ENCODE measurements at regions not wholly inside any gene's neighbourhood (a gene's known extent, or its start where the extent isn't known, plus 50 kb on each side); places are given as distances from the start of the nearest gene placed in this dataset.

DNA sequence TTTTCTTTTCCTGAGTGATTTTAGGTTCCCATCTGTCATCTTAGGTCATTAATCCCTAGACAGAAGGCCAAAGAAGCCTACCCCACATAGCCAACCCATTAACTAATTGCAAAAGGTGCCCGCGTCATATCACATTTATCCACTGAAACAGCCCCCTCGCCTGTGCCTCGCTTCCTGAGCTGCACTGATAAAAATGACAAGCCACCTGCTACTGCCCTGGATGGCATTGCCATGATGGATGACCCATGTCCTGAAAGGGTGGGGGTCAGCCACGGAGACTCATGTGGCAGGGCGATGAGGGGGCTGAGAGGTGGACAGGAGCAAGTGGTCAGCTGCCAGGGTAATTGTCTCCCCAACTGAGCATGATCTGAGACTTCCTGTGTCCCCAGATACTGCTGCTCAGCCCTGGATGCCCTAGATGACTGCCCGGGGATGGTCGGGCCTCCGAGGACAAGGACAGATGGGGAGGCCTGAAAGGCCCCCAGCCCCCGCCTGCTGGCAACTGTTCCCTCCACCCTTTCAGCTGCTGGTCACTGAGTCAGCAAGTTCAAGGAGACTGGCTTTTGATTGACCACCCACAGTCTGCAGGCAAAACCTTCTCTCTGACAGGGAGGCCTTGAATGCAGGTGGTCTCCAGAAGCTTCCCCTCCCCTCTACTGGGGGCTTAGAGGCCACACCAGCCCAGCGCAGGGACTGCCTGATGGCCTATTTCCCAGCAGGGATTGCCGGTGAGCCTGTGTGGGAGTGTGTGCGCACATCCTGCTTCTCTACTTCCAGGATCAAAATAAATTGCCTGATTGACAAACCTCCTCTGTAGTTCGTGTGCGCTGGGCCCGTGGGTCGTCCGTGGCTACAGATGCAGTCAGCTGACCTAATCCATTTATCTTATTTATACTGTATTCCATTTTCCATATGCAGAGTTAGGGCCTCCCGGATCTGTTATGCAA lies 496.3 kb downstream of the BCOR start:
- intact Hi-C loops (cut with DNase I; ENCODE audit: low total_unique reads): no loop called here
- Histone ChIP-seq H3K27ac (no peak overlapping the region), H3K4me3 (no peak overlapping the region), H3K9me3 (peaks cover 0 to 2% (median 0%) of the 10 kb centered on the region in 8 donors), H3K27me3 (replicated peaks in 1 of 7) (peaks cover 0 to 14% (median 0%) of the 10 kb centered on the region in 7 donors), H3K36me3 (no peaks in the 10 kb centered on the region), H3K4me1 (no peaks in the 10 kb centered on the region)
- 61 to 75% (median 69%) methylated on average over 10 to 18 of the region's 19 CpGs for WGBS, 5 donors
- DNase-seq: no peak
- TF ChIP-seq POLR2A (IDR thresholded peaks at IDR 0.05) (no peak), POLR2AphosphoS5 (IDR thresholded peaks at IDR 0.05) (no peak)
- TF ChIP-seq, protein P1, sequence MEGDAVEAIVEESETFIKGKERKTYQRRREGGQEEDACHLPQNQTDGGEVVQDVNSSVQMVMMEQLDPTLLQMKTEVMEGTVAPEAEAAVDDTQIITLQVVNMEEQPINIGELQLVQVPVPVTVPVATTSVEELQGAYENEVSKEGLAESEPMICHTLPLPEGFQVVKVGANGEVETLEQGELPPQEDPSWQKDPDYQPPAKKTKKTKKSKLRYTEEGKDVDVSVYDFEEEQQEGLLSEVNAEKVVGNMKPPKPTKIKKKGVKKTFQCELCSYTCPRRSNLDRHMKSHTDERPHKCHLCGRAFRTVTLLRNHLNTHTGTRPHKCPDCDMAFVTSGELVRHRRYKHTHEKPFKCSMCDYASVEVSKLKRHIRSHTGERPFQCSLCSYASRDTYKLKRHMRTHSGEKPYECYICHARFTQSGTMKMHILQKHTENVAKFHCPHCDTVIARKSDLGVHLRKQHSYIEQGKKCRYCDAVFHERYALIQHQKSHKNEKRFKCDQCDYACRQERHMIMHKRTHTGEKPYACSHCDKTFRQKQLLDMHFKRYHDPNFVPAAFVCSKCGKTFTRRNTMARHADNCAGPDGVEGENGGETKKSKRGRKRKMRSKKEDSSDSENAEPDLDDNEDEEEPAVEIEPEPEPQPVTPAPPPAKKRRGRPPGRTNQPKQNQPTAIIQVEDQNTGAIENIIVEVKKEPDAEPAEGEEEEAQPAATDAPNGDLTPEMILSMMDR (IDR thresholded peaks at IDR 0.05 in 8 of 11, conservative IDR thresholded peaks at IDR 0.05 in 3 of 11): no peak

DNA sequence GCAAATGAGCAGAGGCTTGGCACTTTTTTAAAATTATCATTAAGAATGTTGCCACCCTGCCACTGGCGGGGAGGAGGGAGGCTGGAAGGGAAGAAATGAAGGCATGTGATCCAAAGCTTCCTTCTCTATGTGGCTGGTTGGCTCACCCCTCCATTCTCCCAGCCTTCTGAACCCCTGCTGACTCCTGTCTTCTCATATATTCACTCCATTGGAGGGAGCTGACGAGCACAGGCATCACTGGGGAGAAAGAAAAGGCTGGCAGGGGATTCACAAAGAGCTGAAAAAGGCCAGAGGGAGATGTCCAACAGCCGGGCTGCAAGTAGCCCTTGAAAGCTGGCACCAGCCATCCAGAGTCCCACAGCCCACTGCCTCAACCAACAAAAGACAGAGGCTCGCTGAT lies 495.6 kb downstream of the BCOR start:
- H3K36me3 ChIP-seq: no peaks in the 10 kb centered on the region
- no peak overlapping the region for H3K27ac ChIP-seq
- 60 to 100% (median 77%) methylated on average over 4 of the region's 4 CpGs for WGBS, 5 donors
- TF ChIP-seq, protein P1 (IDR thresholded peaks at IDR 0.05 in 8 of 11, conservative IDR thresholded peaks at IDR 0.05 in 3 of 11): no peak
- H3K9me3 ChIP-seq: peaks cover 0 to 9% (median 0%) of the 10 kb centered on the region in 8 donors
- intact Hi-C loops (cut with DNase I; ENCODE audit: low total_unique reads): no loop called here
- H3K27me3 ChIP-seq (replicated peaks in 1 of 7): peaks cover 0 to 14% (median 0%) of the 10 kb centered on the region in 7 donors
- no peak for DNase-seq
- no peak overlapping the region for H3K4me3 ChIP-seq
- H3K4me1 ChIP-seq: no peaks in the 10 kb centered on the region

DNA sequence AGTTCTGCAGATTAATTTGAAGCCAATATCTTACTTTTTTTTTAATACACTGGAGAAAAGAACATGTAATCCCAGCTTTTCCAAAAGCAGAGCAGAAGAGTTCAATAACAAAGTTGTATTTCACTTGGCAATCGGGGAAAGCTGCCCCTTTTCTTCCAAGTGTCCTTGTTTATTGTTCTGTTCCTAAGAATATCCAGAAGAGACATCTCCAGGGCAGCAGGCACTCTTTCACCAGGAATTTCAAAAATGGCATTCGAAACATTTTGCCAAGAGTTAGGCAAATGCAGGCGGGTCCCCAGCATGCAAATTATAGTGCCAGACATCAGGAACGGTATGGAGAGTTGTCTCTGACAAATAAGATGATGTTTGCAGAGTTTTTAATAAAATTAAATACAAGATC lies 494.5 kb downstream of the BCOR start:
- Histone ChIP-seq H3K4me1 (no peaks in the 10 kb centered on the region), H3K36me3 (no peaks in the 10 kb centered on the region), H3K9me3 (peaks cover 0 to 12% (median 0%) of the 10 kb centered on the region in 8 donors), H3K27ac (no peak overlapping the region), H3K27me3 (replicated peaks in 1 of 7) (peaks cover 0 to 14% (median 0%) of the 10 kb centered on the region in 7 donors), H3K4me3 (no peak overlapping the region)
- no peak for DNase-seq
- TF ChIP-seq, protein P1 (IDR thresholded peaks at IDR 0.05 in 8 of 11, conservative IDR thresholded peaks at IDR 0.05 in 3 of 11): no peak
- intact Hi-C loops (cut with DNase I; ENCODE audit: low total_unique reads): no loop called here
- 60 to 93% (median 69%) methylated on average over 3 to 4 of the region's 4 CpGs for WGBS, 5 donors

DNA sequence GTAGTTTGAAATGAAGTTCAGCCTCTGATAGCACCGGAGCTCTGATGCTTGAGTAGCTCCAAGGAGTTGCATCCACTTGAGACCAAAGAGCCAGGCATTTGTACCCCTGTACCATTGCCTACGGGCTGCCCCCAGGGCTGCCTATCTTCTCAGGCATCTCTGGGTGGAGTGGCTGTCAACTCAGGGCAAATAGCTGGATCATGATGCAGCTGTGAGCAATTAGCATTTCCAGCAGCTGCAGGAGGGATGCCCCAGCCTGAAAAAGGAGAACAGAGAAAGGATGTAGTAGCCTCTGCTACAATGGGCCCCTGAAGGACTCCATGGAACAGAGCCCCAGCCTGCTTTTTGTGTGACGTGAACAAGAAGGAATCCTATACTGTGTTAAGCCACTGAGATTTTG lies 492.6 kb downstream of the BCOR start:
- no peak for DNase-seq
- WGBS, 5 donors: 72 to 85% (median 78%) methylated on average over 1 to 3 of the region's 3 CpGs
- Histone ChIP-seq H3K27ac (no peak overlapping the region), H3K36me3 (no peaks in the 10 kb centered on the region), H3K4me3 (no peak overlapping the region), H3K27me3 (replicated peaks in 1 of 7) (peaks cover 0 to 21% (median 0%) of the 10 kb centered on the region in 7 donors), H3K4me1 (no peaks in the 10 kb centered on the region), H3K9me3 (peaks cover 0 to 12% (median 0%) of the 10 kb centered on the region in 8 donors)
- intact Hi-C loops (cut with DNase I; ENCODE audit: low total_unique reads): no loop called here
- TF ChIP-seq, protein P1 (IDR thresholded peaks at IDR 0.05 in 8 of 11, conservative IDR thresholded peaks at IDR 0.05 in 3 of 11): no peak
- TF ChIP-seq POLR2A (IDR thresholded peaks at IDR 0.05) (no peak), POLR2AphosphoS5 (IDR thresholded peaks at IDR 0.05) (no peak)

All from spleen (tissue), 11 donors.